ENCODE measurements at regions not wholly inside any gene's neighbourhood (a gene's known extent, or its start where the extent isn't known, plus 50 kb on each side); places are given as distances from the start of the nearest gene placed in this dataset.

DNA sequence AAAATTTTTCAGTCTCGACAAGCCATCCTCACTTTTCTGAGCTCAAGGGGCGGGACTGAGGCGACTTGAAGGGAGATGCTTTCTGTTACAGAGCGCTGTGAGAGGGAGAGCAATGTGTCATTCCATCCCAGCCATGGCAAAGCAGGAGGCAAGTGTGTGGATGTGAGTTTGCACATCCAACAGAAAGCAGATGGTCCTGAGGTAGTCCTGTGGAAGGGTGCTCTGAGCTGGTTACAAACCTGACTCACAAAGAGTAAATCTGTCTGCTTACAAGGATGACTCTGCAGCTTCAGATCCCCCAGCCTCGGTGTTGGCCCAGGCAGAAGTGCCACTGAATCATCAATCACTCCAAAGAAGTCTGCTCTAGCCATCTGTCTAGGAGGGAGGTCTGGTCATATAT lies 482.0 kb upstream of the DCC start:
- TF ChIP-seq, protein P1, sequence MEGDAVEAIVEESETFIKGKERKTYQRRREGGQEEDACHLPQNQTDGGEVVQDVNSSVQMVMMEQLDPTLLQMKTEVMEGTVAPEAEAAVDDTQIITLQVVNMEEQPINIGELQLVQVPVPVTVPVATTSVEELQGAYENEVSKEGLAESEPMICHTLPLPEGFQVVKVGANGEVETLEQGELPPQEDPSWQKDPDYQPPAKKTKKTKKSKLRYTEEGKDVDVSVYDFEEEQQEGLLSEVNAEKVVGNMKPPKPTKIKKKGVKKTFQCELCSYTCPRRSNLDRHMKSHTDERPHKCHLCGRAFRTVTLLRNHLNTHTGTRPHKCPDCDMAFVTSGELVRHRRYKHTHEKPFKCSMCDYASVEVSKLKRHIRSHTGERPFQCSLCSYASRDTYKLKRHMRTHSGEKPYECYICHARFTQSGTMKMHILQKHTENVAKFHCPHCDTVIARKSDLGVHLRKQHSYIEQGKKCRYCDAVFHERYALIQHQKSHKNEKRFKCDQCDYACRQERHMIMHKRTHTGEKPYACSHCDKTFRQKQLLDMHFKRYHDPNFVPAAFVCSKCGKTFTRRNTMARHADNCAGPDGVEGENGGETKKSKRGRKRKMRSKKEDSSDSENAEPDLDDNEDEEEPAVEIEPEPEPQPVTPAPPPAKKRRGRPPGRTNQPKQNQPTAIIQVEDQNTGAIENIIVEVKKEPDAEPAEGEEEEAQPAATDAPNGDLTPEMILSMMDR (conservative IDR thresholded peaks at IDR 0.05), result no peak
- no peak for TF ChIP-seq ZFX (IDR thresholded peaks at IDR 0.05)
- no peak overlapping the region for H3K27ac ChIP-seq

DNA sequence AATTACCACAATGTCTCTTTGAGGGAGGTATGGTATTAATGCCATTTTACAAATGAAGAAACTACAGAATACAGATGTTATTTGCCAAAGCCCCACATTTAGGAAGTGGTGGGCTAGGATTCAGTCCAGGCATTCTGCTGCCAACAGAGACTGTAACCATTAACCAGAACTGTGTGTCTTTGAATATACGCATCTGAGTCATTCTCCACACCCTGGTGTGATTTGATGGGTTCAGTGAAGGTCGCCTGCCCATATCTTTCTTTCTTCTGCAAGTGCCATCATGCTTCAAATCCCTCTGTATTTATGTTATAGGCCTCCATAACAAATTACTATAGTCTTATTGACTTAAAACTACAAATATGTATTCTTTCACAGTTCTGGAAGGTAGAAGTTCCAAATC lies 479.0 kb upstream of the DCC start:
- no peak overlapping the region for H3K27ac ChIP-seq
- TF ChIP-seq, protein P1 (conservative IDR thresholded peaks at IDR 0.05), result no peak
- no peak for TF ChIP-seq ZFX (IDR thresholded peaks at IDR 0.05)

DNA sequence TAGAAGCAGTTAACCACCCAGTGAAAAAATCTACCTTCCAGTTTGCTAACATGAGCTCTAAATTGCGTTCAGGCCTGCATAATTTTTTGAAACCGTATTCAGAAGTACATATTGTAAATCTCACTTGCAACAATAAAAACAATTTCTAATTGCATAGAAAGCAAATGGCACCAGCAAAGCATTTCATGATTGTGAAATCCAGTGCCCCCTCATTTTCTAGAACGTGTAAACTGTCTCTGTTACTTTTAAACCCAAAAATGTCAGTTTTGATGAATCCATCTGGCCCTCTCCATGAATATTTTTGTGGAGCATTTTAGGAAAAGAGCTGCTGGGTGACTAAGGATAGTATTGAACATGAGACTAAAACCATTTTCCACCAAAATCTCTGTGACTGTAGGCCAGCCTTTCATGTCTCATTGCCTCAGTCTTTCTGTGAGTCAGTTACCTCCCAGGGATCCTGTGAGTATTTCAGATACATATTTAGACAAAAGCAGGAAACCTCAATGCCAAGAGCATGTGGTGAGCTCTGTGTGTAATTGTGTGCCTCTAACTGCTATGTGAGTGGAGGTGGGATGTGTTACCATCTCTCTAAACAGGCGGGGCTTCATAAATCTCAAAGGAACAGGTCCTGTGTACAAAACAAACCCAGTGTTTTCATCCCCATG lies 477.8 kb upstream of the DCC start:
- H3K27ac ChIP-seq, result no peak overlapping the region
- TF ChIP-seq ZFX (IDR thresholded peaks at IDR 0.05), result no peak
- TF ChIP-seq, protein P1 (conservative IDR thresholded peaks at IDR 0.05), result no peak

DNA sequence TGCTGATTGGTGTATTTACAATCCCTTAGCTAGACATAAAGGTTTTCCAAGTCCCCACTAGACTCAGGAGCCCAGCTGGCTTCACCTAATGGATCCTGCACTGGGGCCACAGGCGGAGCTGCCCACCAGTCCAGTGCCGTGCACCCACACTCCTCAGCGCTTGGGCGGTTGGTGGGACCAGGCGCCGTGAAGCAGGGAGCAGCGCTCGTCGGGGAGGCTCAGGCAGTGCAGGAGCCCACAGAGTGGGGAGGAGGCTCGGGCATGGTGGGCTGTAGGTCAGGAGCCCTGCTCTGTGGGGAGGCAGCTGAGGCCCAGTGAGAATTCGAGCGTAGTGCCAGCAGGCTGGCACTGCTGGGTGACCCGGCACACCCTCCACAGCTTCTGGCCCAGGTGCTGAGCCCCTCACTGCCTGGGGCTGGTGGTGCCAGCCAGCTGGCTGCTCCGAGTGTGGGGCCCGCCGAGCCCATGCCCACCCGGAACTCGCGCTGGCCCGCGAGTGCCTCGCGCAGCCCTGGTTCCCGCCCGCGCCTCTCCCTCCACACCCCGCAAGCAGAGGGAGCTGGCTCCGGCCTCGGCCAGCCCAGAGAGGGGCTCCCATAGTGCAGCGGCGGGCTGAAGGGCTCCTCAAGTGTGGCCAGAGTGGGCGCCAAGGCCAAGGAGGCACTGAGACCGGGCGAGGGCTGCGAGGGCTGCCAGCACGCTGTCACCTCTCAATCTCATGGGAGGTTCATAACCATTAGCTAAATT lies 475.6 kb upstream of the DCC start:
- TF ChIP-seq, protein P1 (conservative IDR thresholded peaks at IDR 0.05), result no peak
- no peak for TF ChIP-seq ZFX (IDR thresholded peaks at IDR 0.05)
- H3K27ac ChIP-seq, result no peak overlapping the region

DNA sequence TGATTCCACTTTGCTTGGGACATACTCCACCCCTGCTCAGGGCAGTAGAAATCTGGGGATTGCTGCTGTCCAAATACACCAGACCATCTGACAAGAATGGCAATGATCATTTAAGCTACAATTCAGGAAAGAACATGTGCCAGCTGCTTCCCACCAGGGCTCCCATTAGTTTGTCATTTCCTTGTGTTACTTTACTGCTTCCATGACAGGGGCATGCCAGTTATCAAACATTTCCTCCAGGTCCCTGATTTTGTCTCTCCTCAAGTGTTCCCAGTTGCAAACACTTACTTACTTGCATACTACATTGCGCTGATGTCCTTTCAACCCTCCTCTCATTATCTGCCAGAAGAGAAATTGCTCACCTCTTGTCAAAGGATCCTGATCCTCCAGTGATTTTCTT lies 474.5 kb upstream of the DCC start:
- TF ChIP-seq ZFX (IDR thresholded peaks at IDR 0.05), result no peak
- TF ChIP-seq, protein P1 (conservative IDR thresholded peaks at IDR 0.05), result no peak
- no peak overlapping the region for H3K27ac ChIP-seq

DNA sequence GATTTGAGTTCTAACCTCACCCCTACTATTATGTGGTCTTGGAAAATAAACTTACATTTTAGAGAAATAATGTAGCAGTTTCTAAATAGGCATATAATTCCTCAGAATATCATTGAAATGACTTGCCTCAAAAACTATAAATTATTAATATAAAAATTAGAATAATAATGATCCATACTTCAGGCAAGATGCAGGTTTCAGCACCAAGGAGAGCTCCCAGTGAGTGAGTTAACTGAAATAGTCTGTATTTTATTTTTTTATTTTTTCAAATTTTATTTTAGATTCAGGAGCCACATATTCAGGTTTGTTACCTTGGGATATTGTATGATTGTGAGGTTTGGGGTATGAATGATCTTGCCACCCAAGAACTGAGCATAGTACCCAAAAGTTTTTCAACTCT lies 472.2 kb upstream of the DCC start:
- TF ChIP-seq ZFX (IDR thresholded peaks at IDR 0.05), result no peak
- TF ChIP-seq, protein P1 (conservative IDR thresholded peaks at IDR 0.05), result no peak
- H3K27ac ChIP-seq, result no peak overlapping the region

DNA sequence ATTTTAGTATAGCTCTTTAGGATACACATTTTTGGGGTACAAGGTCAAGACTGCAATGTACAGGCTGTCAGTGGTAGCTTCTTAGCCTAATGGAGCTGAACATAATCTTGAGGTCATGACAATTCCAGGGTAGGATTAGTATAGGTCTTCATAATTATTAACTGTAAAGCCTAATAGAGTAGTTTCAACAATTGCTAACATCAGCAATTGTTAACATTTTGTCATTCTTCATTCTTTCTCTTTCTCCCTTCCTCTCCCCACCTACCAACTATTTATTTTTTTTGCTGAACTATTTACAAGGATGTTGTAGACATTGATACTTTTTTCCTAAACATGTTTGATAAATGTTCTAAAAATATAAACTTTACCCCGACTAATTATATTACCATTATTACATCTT lies 461.3 kb upstream of the DCC start:
- no peak overlapping the region for H3K27ac ChIP-seq
- no peak for TF ChIP-seq ZFX (IDR thresholded peaks at IDR 0.05)
- TF ChIP-seq, protein P1 (conservative IDR thresholded peaks at IDR 0.05), result no peak

All from C4-2B (cell line).